IMR-90 (cell line): ENCODE measurements at regions not wholly inside any gene's neighbourhood (a gene's known extent, or its start where the extent isn't known, plus 50 kb on each side); places are given as distances from the start of the nearest gene placed in this dataset.

ENCODE experiments used
- ATAC-seq: fragments of 200-7000 bp; cut with Tn5 transposase; 2 replicates; pipeline ENCODE4 v1.9.1; 2020; ENCODE audit warnings: low read depth, mild to moderate bottlenecking, moderate library complexity
- BruUV-seq: library from RNA; stranded (reverse); fragments of 400-500 nt; replicated peaks from 2 replicates; lab custom pipeline; 2021; lab: Mats Ljungman, UMichigan
- CTCF ChIA-PET: fragments of 300-600 bp; formaldehyde crosslinking; extraction: SDS; loops from one replicate; lab custom pipeline; 2021; ENCODE audit warnings: antibody characterized with exemption; lab: Yijun Ruan, JAX
- POLR2A ChIA-PET: fragments of 300-600 bp; sonication (Branson Sonifier 250); formaldehyde crosslinking; loops from one replicate; lab custom pipeline; 2022; ENCODE audit warnings: antibody characterized with exemption; ENCODE audit not compliant: unreplicated experiment; lab: Charles Lee
- DNase-seq: peaks from one replicate; pipeline ENCODE4 v3.0.0; 2013
- H2AFZ ChIP-seq: replicated peaks from 2 replicates; pipeline ENCODE3; 2013; ENCODE audit warnings: low read length, mild to moderate bottlenecking; ENCODE audit not compliant: poor library complexity
- H2AK5ac ChIP-seq: 2 replicates; pipeline ENCODE4 v1.6.1; 2013; ENCODE audit warnings: low read depth, low read length, inconsistent platforms
- H2AK9ac ChIP-seq: replicated peaks from 2 replicates; pipeline ENCODE3; 2013; ENCODE audit warnings: mild to moderate bottlenecking, low read depth, low read length, moderate library complexity; ENCODE audit not compliant: poor library complexity
- H2BK120ac ChIP-seq: 2 replicates; pipeline ENCODE4 v1.6.1; 2013; ENCODE audit warnings: low read depth, low read length, inconsistent platforms
- H2BK15ac ChIP-seq: 3 replicates; pipeline ENCODE4 v1.6.1; 2013; ENCODE audit warnings: low read depth, low read length, inconsistent platforms
- H2BK20ac ChIP-seq: 2 replicates; pipeline ENCODE4 v1.6.1; 2013; ENCODE audit warnings: low read depth, mild to moderate bottlenecking, inconsistent platforms, low read length, moderate library complexity
- H2BK5ac ChIP-seq: 2 replicates; pipeline ENCODE4 v1.6.1; 2013; ENCODE audit warnings: mild to moderate bottlenecking, low read depth, low read length, inconsistent platforms; ENCODE audit not compliant: poor library complexity, severe bottlenecking
- H3K14ac ChIP-seq: replicated peaks from 2 replicates; pipeline ENCODE4 v1.6.1; 2013; ENCODE audit warnings: low read depth, low read length, inconsistent platforms
- H3K18ac ChIP-seq: 2 replicates; pipeline ENCODE4 v1.6.1; 2013; ENCODE audit warnings: low read depth, low read length, control low read depth
- H3K23ac ChIP-seq: 2 replicates; pipeline ENCODE4 v1.6.1; 2013; ENCODE audit warnings: low read depth, low read length, inconsistent platforms
- H3K27ac ChIP-seq: 2 replicates; pipeline ENCODE4 v1.5.1; 2013; ENCODE audit warnings: mild to moderate bottlenecking, control low read depth, low read length; ENCODE audit not compliant: insufficient read depth
- H3K27me3 ChIP-seq: 2 replicates; pipeline ENCODE4 v1.6.1; 2013; ENCODE audit warnings: low read length; ENCODE audit not compliant: control insufficient read depth, insufficient read depth
- H3K36me3 ChIP-seq: 2 replicates; pipeline ENCODE4 v1.6.1; 2013; ENCODE audit warnings: low read length, mixed read lengths; ENCODE audit not compliant: control insufficient read depth, insufficient read depth
- H3K4ac ChIP-seq: 2 replicates; pipeline ENCODE4 v1.6.1; 2013; ENCODE audit warnings: low read depth, low read length, inconsistent platforms
- H3K4me1 ChIP-seq: 2 replicates; pipeline ENCODE4 v1.6.1; 2013; ENCODE audit warnings: low read length, mixed read lengths; ENCODE audit not compliant: control insufficient read depth, insufficient read depth
- H3K4me2 ChIP-seq: 2 replicates; pipeline ENCODE4 v1.6.1; 2013; ENCODE audit warnings: low read depth, mild to moderate bottlenecking, control low read depth, low read length, moderate library complexity
- H3K4me3 ChIP-seq: 2 replicates; pipeline ENCODE4 v1.5.1; 2013; ENCODE audit warnings: low read depth, mild to moderate bottlenecking, control low read depth, low read length, moderate library complexity; ENCODE audit not compliant: insufficient read depth
- H3K56ac ChIP-seq: 2 replicates; pipeline ENCODE4 v1.6.1; 2013; ENCODE audit warnings: low read length, inconsistent platforms; ENCODE audit not compliant: insufficient read depth; ENCODE audit errors: extremely low read depth
- H3K79me1 ChIP-seq, 2 experiments: 2 replicates each; pipeline ENCODE4 v1.6.1; 2013; ENCODE audit warnings: low read length in 2 of 2, inconsistent platforms in 1 of 2, low read depth in 1 of 2
- H3K9ac ChIP-seq: 2 replicates; pipeline ENCODE4 v1.6.1; 2013; ENCODE audit warnings: low read depth, low read length, control low read depth
- H3K9me1 ChIP-seq: 2 replicates; pipeline ENCODE4 v1.6.1; 2013; ENCODE audit warnings: low read length, inconsistent platforms; ENCODE audit not compliant: insufficient read depth
- H3K9me3 ChIP-seq: 2 replicates; pipeline ENCODE4 v1.6.1; 2013; ENCODE audit warnings: low read length; ENCODE audit not compliant: control insufficient read depth, insufficient read depth
- H4K20me1 ChIP-seq: 2 replicates; pipeline ENCODE4 v1.6.1; 2013; ENCODE audit warnings: low read length, inconsistent platforms; ENCODE audit not compliant: insufficient read depth
- H4K5ac ChIP-seq: 2 replicates; pipeline ENCODE4 v1.6.1; 2013; ENCODE audit warnings: mild to moderate bottlenecking, low read depth, low read length, control low read depth
- H4K8ac ChIP-seq, 2 experiments: 2 replicates each; pipeline ENCODE4 v1.6.1; 2013; ENCODE audit warnings: low read depth in 2 of 2, low read length in 2 of 2, control low read depth in 1 of 2, inconsistent platforms in 1 of 2
- H4K91ac ChIP-seq: 2 replicates; pipeline ENCODE4 v1.6.1; 2013; ENCODE audit warnings: low read depth, low read length, inconsistent platforms; ENCODE audit not compliant: insufficient read depth
- BHLHE40 ChIP-seq: fragments of 150-350 bp; IDR thresholded peaks from 2 replicates; pipeline ENCODE4 v1.6.1; 2016; ENCODE audit warnings: mild to moderate bottlenecking, low read depth, low read length
- CEBPB ChIP-seq: IDR thresholded peaks from 2 replicates; pipeline ENCODE4 v1.6.1; 2012; ENCODE audit warnings: low read depth, low read length, improper control_type of control experiment
- CHD1 ChIP-seq: IDR thresholded peaks from 2 replicates; pipeline ENCODE4 v1.6.1; 2012; ENCODE audit warnings: low read depth, low read length, improper control_type of control experiment
- FOS ChIP-seq: fragments of 150-350 bp; IDR thresholded peaks from 2 replicates; pipeline ENCODE4 v1.6.1; 2016; ENCODE audit warnings: low read depth, low read length
- MXI1 ChIP-seq: IDR thresholded peaks from 2 replicates; pipeline ENCODE4 v1.6.1; 2012; ENCODE audit warnings: low read depth, mild to moderate bottlenecking, low read length, moderate library complexity, borderline replicate concordance
- RAD21 ChIP-seq: IDR thresholded peaks from 2 replicates; pipeline ENCODE4 v1.6.1; 2012; ENCODE audit warnings: low read length, improper control_type of control experiment
- RCOR1 ChIP-seq: IDR thresholded peaks from 2 replicates; pipeline ENCODE4 v1.6.1; 2012; ENCODE audit warnings: mild to moderate bottlenecking, low read length, improper control_type of control experiment; ENCODE audit not compliant: insufficient replicate concordance
- WGBS, 2 experiments: methylation state at CpG; one replicate each; pipeline versions ENCODE4 v1.1.5 to v1.1.7; 2013; ENCODE audit warnings: missing lambda C conversion rate in 2 of 2; ENCODE audit not compliant: insufficient read length in 1 of 2; ENCODE audit errors: extremely low coverage in 2 of 2; 5-methylcytosine and 5-hydroxymethylcytosine counted together
- dilution Hi-C: fragments of 300-500 bp; cut with HindIII; formaldehyde crosslinking; loops from one replicate; pipeline ENCODE4 v1.14.3; 2018; ENCODE audit warnings: low sequenced_read_pairs; ENCODE audit not compliant: unreplicated experiment
- in situ Hi-C: fragments of 300-500 bp; cut with MboI; formaldehyde crosslinking; loops from 3 replicates; pipeline ENCODE4 v1.14.3; 2019; ENCODE audit warnings: low sequenced_read_pairs, inconsistent platforms, mixed read lengths
- intact Hi-C: fragments of 100-400 bp; cut with micrococcal nuclease; formaldehyde crosslinking; loops from 2 replicates; pipeline ENCODE4 v1.10.0; 2022
- TF ChIP-seq, protein P1 (sequence below): fragments of 150-350 bp; IDR thresholded peaks from 2 replicates; pipeline ENCODE4 v1.6.1; 2017; ENCODE audit warnings: mild to moderate bottlenecking, antibody characterized with exemption, low read length, low read depth
- TF ChIP-seq, protein P2 (sequence below): fragments of 150-350 bp; IDR thresholded peaks from 2 replicates; pipeline ENCODE4 v1.6.1; 2016; ENCODE audit warnings: low read depth, mild to moderate bottlenecking, low read length, moderate library complexity, borderline replicate concordance

DNA sequence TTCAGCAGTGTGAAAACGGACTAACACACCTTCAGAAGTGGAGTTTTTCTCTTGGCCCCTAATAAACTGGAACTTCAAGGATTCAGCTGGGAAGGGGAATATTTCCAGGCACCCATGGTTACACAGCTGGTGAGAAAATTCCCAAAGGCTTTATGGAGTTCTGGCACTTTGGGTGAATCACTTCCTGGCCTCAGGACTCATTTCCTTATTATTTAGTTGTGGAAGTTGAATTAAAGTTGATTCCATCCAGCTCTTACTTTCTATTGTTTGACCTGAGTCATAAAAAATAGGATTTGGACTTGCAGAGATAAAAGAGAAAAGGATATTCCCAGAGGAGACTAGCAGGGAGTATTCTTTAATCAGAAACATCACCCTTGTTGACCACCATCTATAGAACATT, 882.1 kb downstream of the UQCRFS1 start:
- H3K4me3 ChIP-seq = no peak overlapping the region
- H4K91ac ChIP-seq = no peak overlapping the region
- no peak overlapping the region for H3K14ac ChIP-seq
- ChIA-PET POLR2A (no interaction called here), CTCF (no interaction called here)
- H2AK9ac ChIP-seq = no peak overlapping the region
- no peaks in the 10 kb centered on the region for H3K4me1 ChIP-seq
- H2BK120ac ChIP-seq = no peak overlapping the region
- no peak for TF ChIP-seq RCOR1
- no peak for TF ChIP-seq FOS
- no peak for TF ChIP-seq MXI1
- no peak for TF ChIP-seq CEBPB
- TF ChIP-seq, protein P1, sequence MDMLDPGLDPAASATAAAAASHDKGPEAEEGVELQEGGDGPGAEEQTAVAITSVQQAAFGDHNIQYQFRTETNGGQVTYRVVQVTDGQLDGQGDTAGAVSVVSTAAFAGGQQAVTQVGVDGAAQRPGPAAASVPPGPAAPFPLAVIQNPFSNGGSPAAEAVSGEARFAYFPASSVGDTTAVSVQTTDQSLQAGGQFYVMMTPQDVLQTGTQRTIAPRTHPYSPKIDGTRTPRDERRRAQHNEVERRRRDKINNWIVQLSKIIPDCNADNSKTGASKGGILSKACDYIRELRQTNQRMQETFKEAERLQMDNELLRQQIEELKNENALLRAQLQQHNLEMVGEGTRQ = no peak
- no peak for TF ChIP-seq CHD1
- no peak for TF ChIP-seq RAD21
- TF ChIP-seq BHLHE40 = no peak
- TF ChIP-seq, protein P2, sequence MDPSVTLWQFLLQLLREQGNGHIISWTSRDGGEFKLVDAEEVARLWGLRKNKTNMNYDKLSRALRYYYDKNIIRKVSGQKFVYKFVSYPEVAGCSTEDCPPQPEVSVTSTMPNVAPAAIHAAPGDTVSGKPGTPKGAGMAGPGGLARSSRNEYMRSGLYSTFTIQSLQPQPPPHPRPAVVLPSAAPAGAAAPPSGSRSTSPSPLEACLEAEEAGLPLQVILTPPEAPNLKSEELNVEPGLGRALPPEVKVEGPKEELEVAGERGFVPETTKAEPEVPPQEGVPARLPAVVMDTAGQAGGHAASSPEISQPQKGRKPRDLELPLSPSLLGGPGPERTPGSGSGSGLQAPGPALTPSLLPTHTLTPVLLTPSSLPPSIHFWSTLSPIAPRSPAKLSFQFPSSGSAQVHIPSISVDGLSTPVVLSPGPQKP = no peak
- no CpG with 5 or more reads among the region's 1 CpG for WGBS, 2 experiments
- no peak for ATAC-seq
- no peak overlapping the region for H4K5ac ChIP-seq
- no peaks in the 10 kb centered on the region for H4K20me1 ChIP-seq
- intact Hi-C loops (no loop called here), in situ Hi-C loops (no loop called here), dilution Hi-C loops (no loop called here)
- BruUV-seq = no TSS peak
- H3K27ac ChIP-seq = no peak overlapping the region
- no peak overlapping the region for H3K9ac ChIP-seq
- H2AFZ ChIP-seq = no peak overlapping the region
- no peaks in the 10 kb centered on the region for H3K36me3 ChIP-seq
- no peak for DNase-seq
- H3K9me1 ChIP-seq = no peaks in the 10 kb centered on the region
- H3K56ac ChIP-seq = no peak overlapping the region
- H3K4ac ChIP-seq = no peak overlapping the region
- no peak overlapping the region for H3K23ac ChIP-seq
- no peaks in the 10 kb centered on the region for H3K27me3 ChIP-seq
- no peak overlapping the region for H2BK20ac ChIP-seq
- H2BK15ac ChIP-seq = no peak overlapping the region
- no peak overlapping the region for H2AK5ac ChIP-seq
- no peak overlapping the region for H2BK5ac ChIP-seq
- H3K18ac ChIP-seq = no peak overlapping the region
- no peak overlapping the region for H3K4me2 ChIP-seq
- no peaks in the 10 kb centered on the region for H3K79me1 ChIP-seq
- no peak overlapping the region for H4K8ac ChIP-seq
- H3K9me3 ChIP-seq = peaks cover 15% of the 10 kb centered on the region
